PC-9 (cell line): ENCODE measurements at regions not wholly inside any gene's neighbourhood (a gene's known extent, or its start where the extent isn't known, plus 50 kb on each side); places are given as distances from the start of the nearest gene placed in this dataset.

ENCODE experiments used
- BruUV-seq: library from RNA; stranded (reverse); fragments of 400-500 nt; replicated peaks from 2 replicates; lab custom pipeline; 2021; lab: Mats Ljungman, UMichigan
- CTCF ChIA-PET: fragments of 300-600 bp; sonication (Branson Sonifier 250); formaldehyde crosslinking; loops from one replicate; lab custom pipeline; 2022; ENCODE audit warnings: antibody characterized with exemption; lab: Charles Lee
- POLR2A ChIA-PET: fragments of 300-600 bp; sonication (Branson Sonifier 250); formaldehyde crosslinking; loops from one replicate; lab custom pipeline; 2022; ENCODE audit warnings: antibody characterized with exemption; ENCODE audit not compliant: unreplicated experiment; lab: Charles Lee
- DNase-seq, 2 experiments: peaks; one replicate each; pipeline versions ENCODE4 v3.0.0 to v3.0.0-alpha.2; 2015 to 2022; ENCODE audit warnings: mixed read lengths in 1 of 2
- H2AFZ ChIP-seq: fragments of 200-600 bp; sonication (generic); 2 replicates; pipeline ENCODE4 v1.8.1; 2017; ENCODE audit warnings: antibody characterized with exemption
- H3F3A ChIP-seq: fragments of 200-600 bp; sonication (generic); 2 replicates; pipeline ENCODE4 v1.8.1; 2017; ENCODE audit warnings: antibody characterized with exemption, mild to moderate bottlenecking, low read depth; ENCODE audit not compliant: insufficient read depth
- H3K27ac ChIP-seq: fragments of 200-600 bp; sonication (generic); 2 replicates; pipeline ENCODE4 v1.6.1; 2016; ENCODE audit warnings: mixed run types
- H3K27me3 ChIP-seq: fragments of 200-600 bp; sonication (generic); 2 replicates; pipeline ENCODE4 v1.6.1; 2016; ENCODE audit warnings: low read depth, mixed run types; ENCODE audit not compliant: insufficient read depth
- H3K36me3 ChIP-seq: fragments of 200-600 bp; sonication (generic); 2 replicates; pipeline ENCODE4 v1.6.1; 2016; ENCODE audit warnings: low read depth, mixed run types
- H3K4me1 ChIP-seq: fragments of 200-600 bp; sonication (generic); replicated peaks from 2 replicates; pipeline ENCODE4 v1.6.1; 2016; ENCODE audit warnings: mixed run types; ENCODE audit not compliant: insufficient read depth
- H3K4me2 ChIP-seq: fragments of 200-600 bp; sonication (generic); 2 replicates; pipeline ENCODE4 v1.6.1; 2017; ENCODE audit warnings: mixed run types
- H3K4me3 ChIP-seq: fragments of 200-600 bp; sonication (generic); 2 replicates; pipeline ENCODE4 v1.6.1; 2016; ENCODE audit warnings: mixed run types
- H3K79me2 ChIP-seq: fragments of 200-600 bp; sonication (generic); 2 replicates; pipeline ENCODE4 v1.6.1; 2017; ENCODE audit warnings: low read depth, mixed run types
- H3K9me2 ChIP-seq: fragments of 200-600 bp; sonication (generic); 2 replicates; pipeline ENCODE4 v1.8.1; 2017; ENCODE audit warnings: mild to moderate bottlenecking; ENCODE audit not compliant: insufficient read depth
- H3K9me3 ChIP-seq: fragments of 200-600 bp; sonication (generic); 2 replicates; pipeline ENCODE4 v1.8.1; 2016; ENCODE audit warnings: low read depth; ENCODE audit not compliant: insufficient read depth
- H4K20me1 ChIP-seq: fragments of 200-600 bp; sonication (generic); 2 replicates; pipeline ENCODE4 v1.8.1; 2017; ENCODE audit not compliant: insufficient read depth
- EZH2 ChIP-seq: fragments of 200-600 bp; sonication (generic); IDR thresholded peaks from 2 replicates; pipeline ENCODE4 v1.8.0; 2017; ENCODE audit warnings: antibody characterized with exemption, low read depth
- intact Hi-C: fragments of 100-400 bp; cut with micrococcal nuclease; formaldehyde crosslinking; loops from one replicate; pipeline ENCODE4 v1.10.0; 2022; ENCODE audit not compliant: unreplicated experiment
- TF ChIP-seq, protein P1 (sequence below): fragments of 200-600 bp; sonication (generic); conservative IDR thresholded peaks from 2 replicates; pipeline ENCODE4 v1.6.1; 2017; ENCODE audit warnings: mixed run types, antibody characterized with exemption, mild to moderate bottlenecking, moderate library complexity

GRCh38 chr2:142415461-142415860, 284.6 kb upstream of the LRP1B start:
- ChIA-PET POLR2A (no interaction called here), CTCF (no interaction called here)
- H3K27me3 ChIP-seq: no peaks in the 10 kb centered on the region
- no peak overlapping the region for H3K4me3 ChIP-seq
- peak overlapping the region; percentile 24; the same call in 1 of the 2 replicates for H2AFZ ChIP-seq
- H3K36me3 ChIP-seq: no peaks in the 10 kb centered on the region
- H3K4me1 ChIP-seq: no peaks in the 10 kb centered on the region
- H3K79me2 ChIP-seq: no peaks in the 10 kb centered on the region
- no peak for DNase-seq
- intact Hi-C loops: loop anchor here (10.0 kb wide), 1 partner anchor 179 kb away; no protein-coding TSS in a partner anchor
- no peaks in the 10 kb centered on the region for H3K9me2 ChIP-seq
- H3K27ac ChIP-seq: no peak overlapping the region
- no peaks in the 10 kb centered on the region for H3F3A ChIP-seq
- H3K4me2 ChIP-seq: no peak overlapping the region
- no peak for TF ChIP-seq EZH2
- TF ChIP-seq, protein P1, sequence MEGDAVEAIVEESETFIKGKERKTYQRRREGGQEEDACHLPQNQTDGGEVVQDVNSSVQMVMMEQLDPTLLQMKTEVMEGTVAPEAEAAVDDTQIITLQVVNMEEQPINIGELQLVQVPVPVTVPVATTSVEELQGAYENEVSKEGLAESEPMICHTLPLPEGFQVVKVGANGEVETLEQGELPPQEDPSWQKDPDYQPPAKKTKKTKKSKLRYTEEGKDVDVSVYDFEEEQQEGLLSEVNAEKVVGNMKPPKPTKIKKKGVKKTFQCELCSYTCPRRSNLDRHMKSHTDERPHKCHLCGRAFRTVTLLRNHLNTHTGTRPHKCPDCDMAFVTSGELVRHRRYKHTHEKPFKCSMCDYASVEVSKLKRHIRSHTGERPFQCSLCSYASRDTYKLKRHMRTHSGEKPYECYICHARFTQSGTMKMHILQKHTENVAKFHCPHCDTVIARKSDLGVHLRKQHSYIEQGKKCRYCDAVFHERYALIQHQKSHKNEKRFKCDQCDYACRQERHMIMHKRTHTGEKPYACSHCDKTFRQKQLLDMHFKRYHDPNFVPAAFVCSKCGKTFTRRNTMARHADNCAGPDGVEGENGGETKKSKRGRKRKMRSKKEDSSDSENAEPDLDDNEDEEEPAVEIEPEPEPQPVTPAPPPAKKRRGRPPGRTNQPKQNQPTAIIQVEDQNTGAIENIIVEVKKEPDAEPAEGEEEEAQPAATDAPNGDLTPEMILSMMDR: no peak
- H4K20me1 ChIP-seq: no peaks in the 10 kb centered on the region
- no peaks in the 10 kb centered on the region for H3K9me3 ChIP-seq
- no TSS peak for BruUV-seq

- Histone ChIP-seq H3K4me2 (no peak overlapping the region), H3K27me3 (no peaks in the 10 kb centered on the region), H3F3A (no peaks in the 10 kb centered on the region), H3K79me2 (no peaks in the 10 kb centered on the region), H3K4me1 (no peaks in the 10 kb centered on the region), H3K9me2 (no peaks in the 10 kb centered on the region), H3K36me3 (no peaks in the 10 kb centered on the region), H2AFZ (no peak overlapping the region), H3K4me3 (no peak overlapping the region), H3K27ac (no peak overlapping the region), H4K20me1 (no peaks in the 10 kb centered on the region), H3K9me3 (peaks cover 6% of the 10 kb centered on the region)
- TF ChIP-seq, protein P1: no peak
- no peak for TF ChIP-seq EZH2
- CTCF ChIA-PET: no interaction called here
- intact Hi-C loops: no loop called here
- no peak for DNase-seq
- POLR2A ChIA-PET: no interaction called here
- BruUV-seq: no TSS peak
Measured at GRCh38 chr2:142398212-142398611, 267.4 kb upstream of the LRP1B start.

- H3K9me2 ChIP-seq: no peaks in the 10 kb centered on the region
- TF ChIP-seq, protein P1: no peak
- no peak for TF ChIP-seq EZH2
- ChIA-PET POLR2A (no interaction called here), CTCF (no interaction called here)
- no peak overlapping the region for H3K4me2 ChIP-seq
- intact Hi-C loops: no loop called here
- H3K4me1 ChIP-seq: no peaks in the 10 kb centered on the region
- H3K27ac ChIP-seq: no peak overlapping the region
- H3K9me3 ChIP-seq: peaks cover 6% of the 10 kb centered on the region; the same call in 1 of the 2 replicates
- no TSS peak for BruUV-seq
- no peaks in the 10 kb centered on the region for H3K36me3 ChIP-seq
- H2AFZ ChIP-seq: no peak overlapping the region
- no peak overlapping the region for H3K4me3 ChIP-seq
- no peaks in the 10 kb centered on the region for H3F3A ChIP-seq
- no peaks in the 10 kb centered on the region for H4K20me1 ChIP-seq
- H3K27me3 ChIP-seq: no peaks in the 10 kb centered on the region
- no peak for DNase-seq
- no peaks in the 10 kb centered on the region for H3K79me2 ChIP-seq
Measured at GRCh38 chr2:142395291-142395690, 264.5 kb upstream of the LRP1B start.
